SU-DHL-6 (cell line): ENCODE measurements at regions not wholly inside any gene's neighbourhood (a gene's known extent, or its start where the extent isn't known, plus 50 kb on each side); places are given as distances from the start of the nearest gene placed in this dataset.

ENCODE experiments used
- CTCF ChIP-seq: fragments of 200-600 bp; sonication (generic); IDR thresholded peaks from one replicate; pipeline ENCODE4 v1.5.1; 2017; ENCODE audit warnings: antibody characterized with exemption, mild to moderate bottlenecking, low read length, moderate library complexity; ENCODE audit not compliant: insufficient read depth, poor library complexity, severe bottlenecking
- EZH2phosphoT487 ChIP-seq: fragments of 200-600 bp; sonication (generic), shearing (Covaris generic); conservative IDR thresholded peaks from 2 replicates; pipeline ENCODE4 v1.6.1; 2018; ENCODE audit warnings: mild to moderate bottlenecking, antibody characterized with exemption, low read length, moderate library complexity, mixed read lengths

GRCh38 chr18:46322941-46323340 is 218.8 kb downstream of the HAUS1 start:
- TF ChIP-seq CTCF, result no peak
- TF ChIP-seq EZH2phosphoT487, result no peak
